Tibial nerve (tissue), 4 donors: ENCODE measurements at regions not wholly inside any gene's neighbourhood (a gene's known extent, or its start where the extent isn't known, plus 50 kb on each side); places are given as distances from the start of the nearest gene placed in this dataset.
"Not testable (repeated sequence)": the region's sequence is repeated elsewhere in the genome, so short reads cannot be mapped to it uniquely, and the experiment has no call there.

Experiments
- DNase-seq, 2 donors: peaks; one replicate each; pipeline ENCODE4 v3.0.0-alpha.2; 2019; ENCODE audit warnings: low spot score in 2 of 2
- H3K27ac ChIP-seq, 4 donors: fragments of 200-600 bp; sonication (generic) in 3 of 4; one replicate each; pipeline ENCODE4 v1.5.1; 2017 to 2019; ENCODE audit warnings: mild to moderate bottlenecking in 1 of 4
- H3K27me3 ChIP-seq, 2 donors: fragments of 200-600 bp; sonication (generic) in 1 of 2; one replicate each; pipeline versions ENCODE4 v1.5.1 to v1.6.0; 2017 to 2019
- H3K36me3 ChIP-seq, 3 donors: fragments of 200-600 bp; sonication (generic); one replicate each; pipeline ENCODE4 v1.5.1; 2018 to 2019
- H3K4me1 ChIP-seq, 4 donors: fragments of 200-600 bp; sonication (generic) in 3 of 4; one replicate each; pipeline ENCODE4 v1.5.1; 2017 to 2019
- H3K4me3 ChIP-seq, 4 donors: fragments of 200-600 bp; sonication (generic) in 3 of 4; one replicate each; pipeline ENCODE4 v1.5.1; 2017 to 2019; ENCODE audit warnings: mild to moderate bottlenecking in 1 of 4, moderate library complexity in 1 of 4
- H3K9me3 ChIP-seq, 4 donors: fragments of 200-600 bp; sonication (generic) in 3 of 4; one replicate each; pipeline ENCODE4 v1.5.1; 2017 to 2019
- CTCF ChIP-seq, 5 experiments: fragments of 200-600 bp in 3 of 5; fragments of 450-650 bp in 2 of 5; sonication (generic) in 3 of 5; IDR thresholded peaks; one replicate each; pipeline ENCODE4 v1.5.1; 2016 to 2019; ENCODE audit warnings: antibody characterized with exemption in 5 of 5, mild to moderate bottlenecking in 3 of 5, moderate library complexity in 2 of 5
- EP300 ChIP-seq, 2 donors: sonication (generic); formaldehyde crosslinking; IDR thresholded peaks; one replicate each; pipeline ENCODE4 v1.6.1; 2017; ENCODE audit warnings: antibody characterized with exemption in 2 of 2, mild to moderate bottlenecking in 1 of 2
- POLR2A ChIP-seq, 2 donors: fragments of 450-650 bp; IDR thresholded peaks; one replicate each; pipeline ENCODE4 v1.6.1; 2017; ENCODE audit warnings: antibody characterized with exemption in 2 of 2, mild to moderate bottlenecking in 2 of 2, moderate library complexity in 2 of 2
- whole genome bisulfite sequencing, 2 donors: methylation state at CpG; one replicate each; pipeline ENCODE4 v1.1.5; 2018; 5-methylcytosine and 5-hydroxymethylcytosine counted together

- DNase-seq: no peak
- TF ChIP-seq CTCF (IDR thresholded peaks at IDR 0.05) (no peak), EP300 (IDR thresholded peaks at IDR 0.05) (no peak), POLR2A (IDR thresholded peaks at IDR 0.05) (no peak)
- Histone ChIP-seq H3K4me3 (no peak overlapping the region), H3K4me1 (no peaks in the 10 kb centered on the region), H3K27me3 (no peaks in the 10 kb centered on the region), H3K27ac (no peak overlapping the region), H3K9me3 (no peaks in the 10 kb centered on the region), H3K36me3 (no peaks in the 10 kb centered on the region)
- 38% methylated on average over 6 of the region's 6 CpGs for WGBS, 2 donors
These were observed 107.1 kb upstream of the CTAGE1 start for GRCh38 chr18:22524783-22525182.

- H3K27ac ChIP-seq: no peak overlapping the region
- 75 to 84% methylated on average over 3 of the region's 3 CpGs for WGBS, 2 donors
- no peak for TF ChIP-seq EP300 (IDR thresholded peaks at IDR 0.05)
- no peak for TF ChIP-seq CTCF (IDR thresholded peaks at IDR 0.05)
- TF ChIP-seq POLR2A (IDR thresholded peaks at IDR 0.05): no peak
These were observed 107.6 kb upstream of the CTAGE1 start for GRCh38 chr18:22525313-22525712.

GRCh38 chr18:22525883-22526282, 108.2 kb upstream of the CTAGE1 start:
- whole genome bisulfite sequencing, 2 donors: 76 to 88% methylated on average over 3 of the region's 3 CpGs
- no peaks in the 10 kb centered on the region for H3K9me3 ChIP-seq
- H3K4me1 ChIP-seq: no peaks in the 10 kb centered on the region
- H3K27me3 ChIP-seq: no peaks in the 10 kb centered on the region
- H3K27ac ChIP-seq: no peak overlapping the region
- no peak overlapping the region for H3K4me3 ChIP-seq
- no peak for TF ChIP-seq EP300 (IDR thresholded peaks at IDR 0.05)
- no peak for TF ChIP-seq CTCF (IDR thresholded peaks at IDR 0.05)
- TF ChIP-seq POLR2A (IDR thresholded peaks at IDR 0.05): no peak
- DNase-seq: no peak
- H3K36me3 ChIP-seq: no peaks in the 10 kb centered on the region

More at GRCh38 chr18:22525313-22525712, 107.6 kb upstream of the CTAGE1 start:
- Histone ChIP-seq H3K4me1 (no peaks in the 10 kb centered on the region), H3K4me3 (no peak overlapping the region), H3K36me3 (no peaks in the 10 kb centered on the region), H3K9me3 (no peaks in the 10 kb centered on the region), H3K27me3 (no peaks in the 10 kb centered on the region)
- no peak for DNase-seq

GRCh38 chr18:22528291-22528690, 110.6 kb upstream of the CTAGE1 start:
- Histone ChIP-seq H3K27ac (no peak overlapping the region), H3K4me1 (no peaks in the 10 kb centered on the region), H3K4me3 (no peak overlapping the region), H3K9me3 (no peaks in the 10 kb centered on the region), H3K36me3 (no peaks in the 10 kb centered on the region), H3K27me3 (no peaks in the 10 kb centered on the region)
- 65 to 72% methylated on average over 3 of the region's 3 CpGs for WGBS, 2 donors
- TF ChIP-seq EP300 (IDR thresholded peaks at IDR 0.05): no peak
- no peak for TF ChIP-seq CTCF (IDR thresholded peaks at IDR 0.05)
- TF ChIP-seq POLR2A (IDR thresholded peaks at IDR 0.05): no peak
- no peak for DNase-seq

GRCh38 chr18:22534706-22535105, 117.0 kb upstream of the CTAGE1 start:
- not testable (repeated sequence) for H3K4me1 ChIP-seq, H3K27ac ChIP-seq, DNase-seq, H3K9me3 ChIP-seq, H3K4me3 ChIP-seq, H3K27me3 ChIP-seq, H3K36me3 ChIP-seq
- 77 to 100% methylated on average over 2 of the region's 4 CpGs for WGBS, 2 donors

- H3K27ac ChIP-seq: no peak overlapping the region
- H3K36me3 ChIP-seq: no peaks in the 10 kb centered on the region
- no peak overlapping the region for H3K4me3 ChIP-seq
- peaks cover 0 to 4% (median 0%) of the 10 kb centered on the region in 4 donors for H3K4me1 ChIP-seq
- 84% methylated on average over 7 of the region's 7 CpGs for WGBS, 2 donors
- H3K27me3 ChIP-seq: no peaks in the 10 kb centered on the region
- DNase-seq: no peak
- no peak for TF ChIP-seq EP300 (IDR thresholded peaks at IDR 0.05)
- TF ChIP-seq CTCF (IDR thresholded peaks at IDR 0.05): no peak
- TF ChIP-seq POLR2A (IDR thresholded peaks at IDR 0.05): no peak
- H3K9me3 ChIP-seq: no peaks in the 10 kb centered on the region
These were observed 118.8 kb upstream of the CTAGE1 start for GRCh38 chr18:22536558-22536957.
